NCI-H446 (cell line): ENCODE measurements at regions not wholly inside any gene's neighbourhood (a gene's known extent, or its start where the extent isn't known, plus 50 kb on each side); places are given as distances from the start of the nearest gene placed in this dataset.

Source experiments
- DNase-seq, 2 experiments: peaks; one replicate each; lab custom pipeline; 2025; lab: John Stamatoyannopoulos, UW

DNA sequence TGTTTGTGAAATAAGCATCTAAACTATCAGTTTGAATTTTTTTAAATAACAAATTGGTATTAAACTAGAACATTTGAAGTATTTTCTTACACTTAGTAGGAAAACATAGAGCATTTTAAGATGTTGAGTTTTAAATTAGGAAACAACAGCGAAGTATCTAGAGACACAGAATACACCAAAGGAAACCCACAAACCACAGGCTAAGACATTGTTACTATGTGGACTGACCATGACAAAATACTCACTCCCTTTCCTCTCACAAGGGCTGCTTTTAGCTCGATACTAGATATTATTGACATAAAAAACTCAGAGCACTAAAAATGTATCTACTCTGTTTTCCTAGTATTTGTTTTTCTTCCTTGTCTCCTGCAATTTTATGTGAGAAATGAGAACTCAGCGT is 266.0 kb upstream of the CITED2 start:
- no peak for DNase-seq

DNA sequence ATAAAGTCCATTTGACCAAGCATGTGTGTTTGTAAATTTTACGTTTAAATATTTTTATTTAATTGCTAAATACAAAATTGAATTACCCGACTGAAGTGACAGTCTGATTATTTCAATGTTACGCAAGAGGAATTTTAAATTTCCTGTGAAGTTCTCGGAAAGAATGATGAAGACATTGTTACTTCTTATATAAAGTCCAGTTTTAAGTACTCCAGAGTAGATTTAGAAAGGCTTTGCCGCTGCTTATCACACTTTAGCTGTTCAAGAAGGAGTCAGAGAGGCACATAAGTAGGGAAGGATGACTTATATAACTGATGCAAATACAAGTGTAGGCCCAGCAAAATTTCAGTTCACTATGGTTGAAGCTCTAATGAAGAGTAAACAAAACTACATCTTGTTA is 265.1 kb upstream of the CITED2 start:
- no peak for DNase-seq

DNA sequence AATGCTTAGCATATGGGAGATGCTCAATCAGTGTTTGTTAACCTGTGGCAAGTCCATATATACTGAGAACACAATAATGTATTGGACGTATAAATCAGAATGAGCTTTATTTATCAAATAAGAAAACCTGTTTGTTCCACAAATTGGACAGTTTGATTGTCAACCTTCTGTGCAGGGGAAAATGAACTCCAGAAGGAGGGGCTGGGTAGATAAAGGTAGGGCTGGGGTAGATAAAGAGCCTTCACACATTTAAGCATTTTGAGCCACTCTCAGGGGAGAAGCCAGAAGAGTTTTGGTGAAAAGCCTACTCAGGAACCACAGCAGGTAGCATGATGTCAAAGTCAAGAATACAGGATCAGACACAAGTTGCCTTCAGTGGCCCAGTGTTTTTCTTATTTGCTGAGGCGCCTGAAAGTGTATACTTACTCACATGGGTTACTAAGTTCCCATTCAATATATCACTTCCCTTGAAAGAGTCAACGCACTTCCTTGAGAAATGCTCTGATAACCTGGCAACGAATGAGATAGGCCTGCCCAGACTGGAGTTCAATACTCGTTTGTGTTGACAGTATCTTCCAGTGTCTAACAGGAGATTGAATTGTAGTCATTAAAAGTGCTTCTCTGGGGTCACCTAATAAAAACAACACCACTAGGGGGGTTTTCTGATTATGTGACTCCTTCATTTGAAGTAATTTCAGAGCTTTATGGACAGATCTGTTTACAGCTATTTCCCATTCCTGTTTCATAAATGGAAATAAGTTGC is 263.9 kb upstream of the CITED2 start:
- no peak for DNase-seq

DNA sequence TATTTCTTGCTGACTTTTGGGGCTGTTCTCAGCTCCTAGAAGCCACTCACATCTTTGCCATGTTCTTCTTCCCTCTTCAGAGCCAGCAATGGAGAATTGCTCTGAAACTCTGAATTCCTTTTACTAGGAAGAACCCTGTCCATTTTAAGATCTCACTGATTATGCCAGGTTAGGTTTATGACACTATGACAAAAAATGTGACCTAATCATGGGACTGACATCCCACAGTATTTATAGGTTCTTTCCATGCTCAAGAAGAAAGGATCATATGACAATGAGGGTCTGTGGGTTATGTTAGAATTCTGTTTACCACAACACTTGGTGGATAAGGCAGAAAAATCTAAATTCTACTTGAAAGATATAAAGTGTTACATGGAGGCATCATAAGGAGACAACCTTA is 263.3 kb upstream of the CITED2 start:
- no peak for DNase-seq

DNA sequence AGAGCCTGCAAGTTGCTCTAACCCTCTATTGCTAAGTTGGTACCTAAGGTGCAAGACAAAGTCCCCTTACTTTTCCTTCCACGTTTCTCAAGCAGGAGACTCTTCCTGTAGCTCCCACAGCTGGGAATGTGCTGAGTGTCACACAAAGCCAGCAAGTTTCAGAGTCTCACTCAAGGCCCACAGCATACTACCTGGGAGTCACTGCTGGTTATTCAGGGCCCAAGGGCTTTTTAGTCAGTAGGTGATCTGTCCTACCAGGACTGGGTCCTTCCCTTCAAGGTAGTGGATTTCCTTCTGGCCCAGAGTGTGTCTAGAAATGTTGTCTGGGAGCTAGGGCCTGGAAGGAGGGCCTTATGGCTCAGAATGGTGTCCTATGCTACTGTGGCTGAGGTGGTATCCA is 261.9 kb upstream of the CITED2 start:
- no peak for DNase-seq

DNA sequence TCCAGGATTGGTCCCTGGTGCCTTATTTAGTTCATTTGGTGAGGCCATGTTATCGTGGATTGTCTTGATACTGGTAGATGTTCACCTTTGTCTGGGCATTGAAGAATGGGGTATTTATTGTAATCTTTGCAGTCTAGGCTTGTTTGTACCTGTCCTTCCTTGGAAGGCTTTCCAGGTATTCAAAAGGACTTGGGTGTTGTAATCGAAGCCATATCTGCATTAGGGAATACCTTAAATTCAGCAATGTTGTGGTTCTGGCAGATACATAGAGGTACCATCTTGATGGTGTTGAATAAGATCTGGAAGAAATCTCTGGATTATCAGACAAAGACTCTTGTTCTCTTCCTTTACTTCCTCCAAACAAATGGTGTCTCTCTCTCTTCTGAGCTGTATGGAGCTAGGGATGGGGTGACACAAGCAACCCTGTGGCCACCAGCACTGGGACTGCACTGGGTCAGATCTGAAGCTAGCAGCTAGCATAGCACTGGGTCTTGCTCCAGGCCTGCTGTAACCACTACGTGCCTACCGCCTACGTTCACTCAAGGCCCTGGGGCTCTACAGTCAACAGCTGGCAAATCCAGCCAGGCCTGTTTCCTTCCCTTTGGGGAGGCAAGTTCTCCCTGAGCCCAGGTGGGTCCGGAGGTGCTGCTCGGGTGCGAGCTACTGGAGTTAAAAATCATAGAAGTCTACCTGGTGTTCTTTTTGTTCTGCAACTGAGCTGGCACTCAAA is 261.1 kb upstream of the CITED2 start:
- no peak for DNase-seq

DNA sequence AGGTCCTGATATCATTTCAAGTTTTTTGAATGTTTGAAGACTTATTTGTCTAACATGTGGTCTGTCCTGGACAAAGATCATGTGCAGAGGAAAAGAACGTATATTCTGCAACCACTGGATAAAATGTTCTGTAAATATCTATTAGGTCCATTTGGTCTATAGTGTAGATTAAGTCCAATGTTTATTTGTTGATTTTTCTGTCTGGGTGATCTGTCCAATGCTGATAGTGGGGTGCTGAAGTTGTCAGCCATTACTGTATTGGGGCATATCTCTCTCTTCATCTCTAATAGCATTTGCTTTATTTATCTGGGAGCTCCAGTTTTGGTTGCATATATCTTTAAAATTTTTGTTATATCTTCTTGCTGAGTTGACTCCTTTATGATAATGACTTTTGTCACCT is 258.4 kb upstream of the CITED2 start:
- no peak for DNase-seq

DNA sequence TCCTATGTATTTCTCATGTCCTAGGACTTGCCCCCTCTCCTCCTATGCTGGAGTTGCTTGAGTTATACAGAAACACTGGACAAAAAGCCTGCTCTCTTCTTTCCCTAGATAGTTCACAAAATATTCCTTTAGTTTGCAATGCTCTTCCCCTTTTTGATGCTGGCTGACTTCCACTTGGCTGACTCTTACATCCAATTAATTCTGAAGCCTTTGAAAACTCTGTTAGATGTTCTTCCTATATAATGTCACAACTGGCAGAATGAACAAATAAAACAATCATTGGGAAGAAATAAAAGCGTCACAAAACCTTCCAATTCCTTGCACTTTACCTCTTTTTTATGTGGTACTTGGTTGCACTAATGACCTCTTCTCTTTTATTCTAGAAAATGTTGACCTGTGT is 253.8 kb upstream of the CITED2 start:
- no peak for DNase-seq

DNA sequence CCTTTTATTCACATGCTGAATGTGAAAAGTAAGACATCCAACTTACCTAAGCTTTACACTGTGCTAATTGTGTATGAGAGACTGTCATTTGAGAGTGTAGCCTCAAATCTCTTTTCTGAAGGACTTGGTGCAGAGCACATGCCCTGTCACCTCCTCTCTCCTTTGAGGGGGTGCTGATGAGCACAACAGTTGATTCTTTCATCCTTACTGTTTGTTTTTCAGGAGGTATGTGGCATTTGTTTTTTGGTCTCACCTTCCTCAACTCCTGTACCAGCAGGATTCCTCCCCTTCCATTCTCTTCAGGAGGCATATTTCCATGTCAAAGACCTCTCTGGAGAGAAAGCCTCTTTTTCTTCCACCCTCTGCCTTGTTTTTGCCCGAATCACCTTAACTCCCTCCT is 252.6 kb upstream of the CITED2 start:
- DNase-seq: no peak

DNA sequence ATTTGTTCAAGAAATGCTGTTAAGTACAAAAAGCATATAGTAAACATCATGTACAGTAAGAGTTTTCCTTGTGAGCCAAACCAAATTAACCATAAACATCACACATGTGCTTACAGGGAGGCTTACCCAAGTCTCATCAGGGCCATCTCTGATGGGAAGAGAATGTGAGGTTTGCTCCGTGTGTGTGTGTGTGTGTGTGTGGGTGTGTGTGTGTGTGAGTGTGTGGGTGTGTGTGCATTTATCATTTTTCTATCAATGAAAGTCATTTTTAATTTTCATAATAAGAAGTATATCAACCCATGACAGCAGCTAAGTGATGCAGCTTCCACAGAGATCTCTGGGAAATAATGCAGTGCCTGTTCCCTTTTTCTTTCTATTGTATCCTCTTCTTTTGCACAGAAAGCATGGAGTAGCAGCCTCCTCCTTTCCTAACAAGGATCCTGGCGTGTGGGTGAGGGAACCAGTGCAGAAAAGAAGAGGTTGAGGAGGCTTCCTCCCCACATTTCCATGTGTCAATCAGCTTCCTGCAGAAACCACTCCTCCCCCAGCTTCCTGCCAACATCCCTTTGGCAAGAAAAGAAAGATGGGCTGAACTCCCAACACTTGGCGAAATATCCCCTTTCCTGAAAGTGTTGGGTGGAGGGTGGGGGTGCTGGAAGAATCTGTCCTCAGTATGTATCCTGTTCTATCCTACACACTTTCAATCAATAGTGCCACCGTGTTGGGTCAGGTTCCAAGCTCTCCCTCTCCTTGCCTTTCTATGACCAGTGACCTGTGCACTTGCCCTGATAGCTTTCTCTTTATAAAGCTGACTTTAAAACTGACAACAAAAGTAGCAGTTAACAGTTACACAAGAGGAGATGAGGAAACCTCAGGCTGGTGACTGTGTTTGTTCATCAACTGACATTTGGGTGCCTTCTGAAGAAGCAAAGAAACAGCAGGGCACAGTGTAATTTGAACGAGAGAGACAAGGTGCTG is 251.8 kb upstream of the CITED2 start:
- DNase-seq: peak in 1 of 2 experiments; percentile 68

DNA sequence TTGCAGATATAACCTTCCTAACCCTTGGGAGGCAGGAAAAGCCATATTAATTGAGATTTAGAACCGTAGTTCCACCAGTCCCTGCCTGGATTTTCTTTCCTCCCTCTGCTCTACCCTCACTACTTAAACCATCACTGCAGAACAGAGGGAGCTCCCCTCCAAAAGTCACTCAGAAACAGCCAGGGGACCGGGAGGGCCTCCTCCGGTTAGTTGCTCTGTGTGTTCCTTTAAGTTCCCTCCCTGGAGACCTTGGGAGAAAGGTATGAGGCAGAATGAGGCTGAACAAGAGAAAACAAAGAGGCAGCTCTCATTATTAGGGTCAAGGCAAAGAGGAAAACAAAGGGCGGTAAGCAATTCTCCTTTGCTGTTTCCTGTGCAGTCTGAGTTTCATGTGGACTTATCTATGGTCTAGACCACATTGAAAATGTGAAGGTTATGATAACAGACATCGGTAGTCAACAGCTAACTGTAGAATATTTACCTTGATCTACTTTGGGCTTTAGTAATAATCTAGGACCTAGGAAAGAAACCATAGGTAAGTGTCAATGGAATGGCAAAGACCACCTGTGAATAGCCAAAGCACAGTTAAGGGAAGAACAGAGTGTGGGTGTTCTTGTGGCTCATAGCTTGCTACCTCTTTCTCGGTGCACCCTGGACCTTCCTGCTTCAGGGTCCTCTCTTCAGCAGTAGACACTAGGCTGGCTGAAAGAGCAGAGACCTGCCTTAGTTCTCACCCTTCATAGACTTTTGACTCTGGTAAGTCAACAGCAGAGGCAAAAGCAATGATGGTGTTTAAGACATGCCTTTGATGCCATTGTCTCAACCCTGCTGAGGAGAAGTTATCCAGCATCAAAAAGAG is 250.9 kb upstream of the CITED2 start:
- no peak for DNase-seq

DNA sequence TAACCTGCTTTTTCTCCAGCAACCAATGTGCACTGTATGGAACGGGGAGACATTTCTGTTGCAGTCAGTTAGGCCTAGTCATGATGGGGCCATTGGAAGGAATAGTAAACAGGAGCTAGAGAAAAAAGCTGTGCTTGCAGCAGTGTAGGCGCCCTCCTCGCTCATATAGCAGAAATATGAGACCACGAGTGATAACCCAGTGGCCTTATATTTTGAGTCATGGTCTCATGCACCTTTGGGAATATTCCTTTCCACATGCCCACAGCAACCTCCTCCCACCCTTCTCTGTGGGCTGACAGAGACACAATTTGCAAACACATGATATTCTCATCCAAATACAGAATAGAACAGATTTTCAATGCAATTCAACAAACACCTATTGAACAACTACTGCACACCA is 248.9 kb upstream of the CITED2 start:
- DNase-seq: no peak

DNA sequence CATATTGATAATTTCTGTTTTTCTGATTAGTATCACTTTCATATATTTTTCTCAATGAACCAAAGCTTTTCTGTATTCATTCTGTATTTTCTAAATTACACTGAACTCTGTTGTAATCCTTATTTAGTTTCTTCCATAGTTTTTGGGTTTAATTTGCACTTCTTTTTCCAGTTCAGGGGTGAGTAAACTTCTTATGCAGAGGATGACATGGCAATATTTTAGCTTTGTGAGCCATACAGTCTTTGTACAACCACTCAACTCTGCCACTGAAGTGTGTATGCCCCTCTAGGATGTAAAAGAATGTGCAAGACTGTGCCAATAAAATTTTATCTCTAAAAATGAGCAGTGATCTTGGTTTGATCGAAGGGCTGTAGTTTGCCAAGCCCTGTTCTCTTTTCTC is 239.0 kb upstream of the CITED2 start:
- DNase-seq: no peak

DNA sequence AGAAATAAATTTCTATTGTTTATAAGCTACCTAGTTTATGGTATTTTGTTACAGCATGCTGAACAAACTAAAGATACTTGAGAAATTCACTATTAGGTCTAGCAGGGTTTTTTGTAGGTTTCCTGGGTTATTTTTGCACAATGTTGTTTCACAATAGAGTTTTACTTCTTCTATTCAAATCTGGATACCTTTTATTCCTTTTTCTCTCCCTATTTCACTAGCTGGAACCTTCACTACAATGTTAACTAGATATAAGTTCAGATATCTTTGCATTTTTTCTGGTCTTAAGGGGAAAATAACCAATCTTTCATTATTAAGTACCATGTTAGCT is 237.7 kb upstream of the CITED2 start:
- no peak for DNase-seq

DNA sequence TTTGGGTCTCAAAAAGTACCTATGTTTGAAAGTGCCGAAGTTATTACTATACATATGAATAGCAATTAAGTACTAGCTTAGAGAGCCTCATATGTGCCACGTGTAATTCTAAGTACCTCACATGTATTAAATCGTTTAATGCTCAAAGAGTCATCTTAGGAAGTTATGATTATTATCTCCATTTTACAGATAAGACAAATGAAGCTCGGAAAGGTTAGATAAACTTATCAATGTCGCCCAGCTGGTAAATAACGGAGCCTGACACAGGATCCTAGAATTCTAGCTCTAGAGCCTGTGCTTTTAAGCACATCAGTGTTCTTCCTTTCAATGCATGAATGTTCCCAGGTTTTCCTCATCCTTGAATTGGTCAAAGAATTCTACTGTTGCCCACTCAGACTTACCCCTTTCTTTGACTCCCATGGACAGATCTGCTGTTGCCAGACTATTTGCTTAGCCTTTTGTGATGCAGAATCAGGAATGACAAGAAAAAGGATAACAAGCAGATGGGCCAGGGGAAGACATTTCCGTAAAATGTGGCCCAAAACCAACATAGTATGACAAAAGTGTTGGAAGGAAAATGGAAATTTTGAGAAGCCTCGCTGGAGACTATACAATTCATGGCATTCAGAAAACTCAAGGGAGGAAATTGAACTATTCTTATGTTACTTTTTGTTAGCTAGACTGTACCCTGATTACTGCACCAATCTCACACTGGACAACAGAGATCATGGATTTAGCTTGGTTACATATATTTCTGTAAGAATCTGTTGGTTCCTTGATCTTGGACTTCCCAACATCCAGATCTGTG is 237.1 kb upstream of the CITED2 start:
- no peak for DNase-seq

DNA sequence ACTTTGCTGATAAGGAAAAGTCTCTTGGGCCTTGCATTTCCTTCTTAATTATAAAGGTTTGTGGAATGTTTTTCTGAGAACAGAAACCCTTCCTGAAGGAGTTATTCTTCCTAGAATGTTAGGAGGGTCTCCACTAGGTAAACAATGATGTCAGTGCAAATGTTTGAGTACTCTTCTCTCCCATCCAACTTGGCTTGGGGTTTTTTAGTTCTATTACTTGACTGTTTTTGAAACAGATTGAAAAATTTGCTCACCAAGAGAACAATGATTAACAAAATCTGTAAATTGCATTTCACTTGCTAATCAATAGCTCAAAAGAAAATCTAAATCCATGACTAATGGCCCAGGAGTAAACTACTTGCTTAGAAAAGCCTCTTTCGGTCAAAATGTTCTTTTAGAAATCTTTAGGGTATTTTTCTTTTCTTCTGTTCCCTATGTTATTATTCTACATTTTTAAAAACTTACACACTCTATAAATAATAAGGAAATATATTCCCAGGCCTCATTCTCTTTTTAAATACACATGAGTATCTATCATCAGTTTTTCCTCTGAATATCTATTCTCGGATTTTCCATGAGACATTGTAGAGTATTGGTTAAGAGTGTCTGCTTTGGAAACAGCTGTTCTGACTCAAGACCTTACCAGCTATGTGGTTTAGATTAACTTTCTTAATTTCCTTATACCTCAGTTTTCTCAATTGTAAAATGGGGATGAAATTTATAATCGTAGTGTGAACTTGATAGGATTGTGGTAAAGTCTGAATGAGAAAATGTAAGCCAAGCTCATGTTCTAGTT is 234.2 kb upstream of the CITED2 start:
- DNase-seq: no peak

DNA sequence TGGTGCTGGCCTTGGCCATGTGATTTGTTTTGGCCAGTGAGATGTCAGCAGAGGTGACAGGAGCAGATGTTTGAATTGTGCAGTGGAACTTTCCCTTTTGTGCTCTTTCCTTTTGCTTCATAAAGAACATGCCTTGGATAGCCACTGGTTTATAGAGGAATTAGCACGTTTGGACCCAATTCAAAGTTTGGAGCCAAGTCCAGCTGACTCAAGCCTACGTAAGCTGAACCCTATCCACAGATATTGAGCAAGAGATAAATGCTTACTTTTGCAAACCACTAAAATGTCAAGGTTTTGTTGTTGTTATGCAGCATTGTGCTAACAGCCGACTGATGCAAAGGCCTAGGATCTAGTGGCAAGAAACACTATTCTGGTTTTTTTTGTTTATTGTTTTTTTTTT is 230.9 kb upstream of the CITED2 start:
- no peak for DNase-seq

DNA sequence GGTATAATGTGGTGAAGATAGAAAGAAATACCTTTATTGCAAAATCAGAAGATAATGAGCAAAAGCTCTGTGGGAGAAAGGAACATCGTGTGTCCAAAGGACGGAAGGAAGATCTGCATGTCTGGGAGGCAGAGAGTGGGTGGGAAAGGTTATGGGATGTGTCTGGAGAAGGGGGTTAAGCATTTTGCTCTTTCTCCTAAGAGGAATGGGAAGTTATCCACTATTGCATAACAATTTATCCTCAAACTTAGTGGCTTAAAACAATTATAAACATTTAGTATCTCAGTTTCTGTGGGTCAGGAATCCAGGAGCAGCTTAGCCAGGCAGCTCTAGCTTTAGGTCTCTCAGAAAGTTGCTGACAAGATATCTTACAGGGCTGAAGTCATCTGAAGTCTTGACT is 229.1 kb upstream of the CITED2 start:
- DNase-seq: no peak

DNA sequence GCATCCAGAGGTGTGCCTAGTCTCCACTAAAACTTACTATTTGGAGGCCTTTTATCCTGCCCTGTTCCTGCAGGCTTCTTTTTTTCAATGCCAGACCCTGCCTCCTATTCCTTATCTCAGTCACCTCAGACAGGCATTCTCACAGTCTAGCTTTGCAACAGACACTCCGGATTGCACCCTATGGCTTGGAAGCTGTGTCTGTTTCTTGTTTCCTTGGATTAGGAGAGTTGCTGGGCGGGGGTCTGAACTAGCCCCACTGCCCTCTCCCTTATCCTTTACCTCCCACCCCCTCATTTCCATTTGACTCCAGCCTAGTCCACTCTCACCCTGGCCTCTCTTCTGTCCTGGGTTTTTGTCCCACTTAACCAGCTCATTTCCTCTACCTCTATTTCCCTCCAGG is 228.1 kb upstream of the CITED2 start:
- no peak for DNase-seq

DNA sequence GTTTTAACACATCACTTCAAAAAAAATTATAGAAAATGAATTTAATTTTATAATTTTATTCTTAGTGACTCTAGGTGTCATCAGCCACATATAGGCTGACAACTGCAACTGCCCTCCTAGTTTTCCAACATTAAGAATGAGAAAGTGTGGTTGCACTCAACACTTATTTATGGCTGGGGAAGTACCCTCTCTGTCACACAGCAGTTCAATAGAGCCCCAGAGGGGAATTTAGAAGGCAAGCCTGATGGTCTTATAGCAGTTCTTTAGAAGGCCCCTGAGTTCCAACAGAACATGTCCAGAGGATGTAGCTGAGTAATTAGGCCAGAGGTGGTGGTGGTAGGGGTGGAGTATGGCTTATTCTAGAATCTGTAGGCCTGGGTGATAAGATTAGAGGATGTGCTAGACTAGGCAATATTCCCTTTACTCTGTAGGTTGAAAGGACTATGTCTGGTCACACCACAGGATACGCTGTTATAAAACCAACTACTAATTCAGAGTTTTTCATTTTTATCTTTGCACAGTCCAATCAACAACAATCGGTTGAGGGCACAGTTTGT is 226.5 kb upstream of the CITED2 start:
- DNase-seq: no peak
